Neural crest cell (in vitro differentiated cells): ENCODE measurements at regions not wholly inside any gene's neighbourhood (a gene's known extent, or its start where the extent isn't known, plus 50 kb on each side); places are given as distances from the start of the nearest gene placed in this dataset.

Experiments used
- DNase-seq: peaks from one replicate; pipeline ENCODE4 v3.0.0; 2021; ENCODE audit warnings: low read depth, mixed read lengths, low spot score
- H3K27ac Mint-ChIP-seq: one replicate; pipeline ENCODE4 v1.8.0; 2021; ENCODE audit warnings: mild to moderate bottlenecking, mixed read lengths; ENCODE audit not compliant: unreplicated experiment
- H3K27me3 Mint-ChIP-seq: 2 replicates; pipeline ENCODE4 v1.8.0; 2021; ENCODE audit warnings: low read depth, mild to moderate bottlenecking, mixed read lengths
- H3K36me3 Mint-ChIP-seq: 2 replicates; pipeline ENCODE4 v1.8.0; 2021; ENCODE audit warnings: low read depth, mild to moderate bottlenecking, mixed read lengths
- H3K4me1 Mint-ChIP-seq: 2 replicates; pipeline ENCODE4 v1.8.0; 2021; ENCODE audit warnings: mixed read lengths
- H3K4me3 Mint-ChIP-seq: one replicate; pipeline ENCODE4 v1.8.0; 2021; ENCODE audit warnings: mild to moderate bottlenecking, mixed read lengths
- H3K9me3 Mint-ChIP-seq: 2 replicates; pipeline ENCODE4 v1.8.0; 2021; ENCODE audit warnings: mixed read lengths
- TF ChIP-seq, protein P1 (sequence below): fragments of 200-600 bp; sonication (generic); conservative IDR thresholded peaks from 2 replicates; pipeline ENCODE4 v1.5.0; 2021; ENCODE audit warnings: antibody characterized with exemption, mild to moderate bottlenecking

DNA sequence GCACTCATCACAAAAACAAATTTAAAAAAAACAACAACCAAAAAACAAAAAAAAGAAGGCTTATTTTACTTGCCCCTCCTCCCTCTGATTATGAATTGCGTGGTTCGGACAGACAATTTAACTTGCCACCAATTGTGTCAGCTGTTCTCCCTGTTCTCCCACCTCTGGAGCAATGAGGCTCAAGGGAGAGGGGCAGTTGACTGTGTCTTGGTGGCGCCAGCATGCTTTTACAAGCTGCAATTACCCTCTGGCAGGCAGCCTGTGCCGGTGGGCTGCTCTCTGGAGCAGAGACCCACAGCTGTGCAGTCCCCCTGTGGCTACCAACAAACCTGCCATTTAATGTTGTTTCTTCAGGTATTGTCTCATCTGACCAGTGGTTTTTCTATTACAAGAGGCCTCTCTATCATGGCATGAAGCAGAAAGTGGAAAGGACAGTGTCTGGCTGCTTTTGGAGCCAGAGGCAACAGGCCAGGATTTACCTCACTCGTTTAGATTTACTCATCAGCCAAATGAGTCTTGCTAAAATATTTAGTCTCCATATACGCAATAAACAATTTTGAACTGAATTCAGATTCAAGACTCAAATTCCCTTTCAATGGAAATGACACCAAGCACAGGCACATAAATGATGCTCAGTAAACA is 192.0 kb upstream of the TPRG1 start:
- no peak for DNase-seq

DNA sequence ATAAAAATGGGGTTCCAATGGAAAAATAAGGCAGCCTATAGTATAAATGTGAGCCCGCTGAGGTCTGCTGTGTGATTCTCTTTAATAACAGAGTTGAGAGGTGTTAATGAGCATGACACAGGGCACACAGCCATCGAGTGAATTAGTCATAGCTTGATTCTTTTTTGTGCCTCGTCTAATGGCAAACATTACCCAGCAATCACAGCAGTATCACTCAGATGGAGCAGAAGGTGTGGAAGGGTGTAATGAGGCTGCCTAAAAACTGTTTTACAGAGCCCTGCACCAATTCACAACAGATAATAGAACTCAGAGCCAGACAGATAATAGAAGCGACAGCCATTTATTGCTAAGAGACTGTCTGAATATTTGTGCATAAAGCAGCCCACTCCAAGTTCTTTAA is 178.6 kb upstream of the TPRG1 start:
- H3K36me3 Mint-ChIP-seq = no peaks in the 10 kb centered on the region
- H3K4me1 Mint-ChIP-seq = no peaks in the 10 kb centered on the region
- no peak overlapping the region for H3K4me3 Mint-ChIP-seq
- TF ChIP-seq, protein P1, sequence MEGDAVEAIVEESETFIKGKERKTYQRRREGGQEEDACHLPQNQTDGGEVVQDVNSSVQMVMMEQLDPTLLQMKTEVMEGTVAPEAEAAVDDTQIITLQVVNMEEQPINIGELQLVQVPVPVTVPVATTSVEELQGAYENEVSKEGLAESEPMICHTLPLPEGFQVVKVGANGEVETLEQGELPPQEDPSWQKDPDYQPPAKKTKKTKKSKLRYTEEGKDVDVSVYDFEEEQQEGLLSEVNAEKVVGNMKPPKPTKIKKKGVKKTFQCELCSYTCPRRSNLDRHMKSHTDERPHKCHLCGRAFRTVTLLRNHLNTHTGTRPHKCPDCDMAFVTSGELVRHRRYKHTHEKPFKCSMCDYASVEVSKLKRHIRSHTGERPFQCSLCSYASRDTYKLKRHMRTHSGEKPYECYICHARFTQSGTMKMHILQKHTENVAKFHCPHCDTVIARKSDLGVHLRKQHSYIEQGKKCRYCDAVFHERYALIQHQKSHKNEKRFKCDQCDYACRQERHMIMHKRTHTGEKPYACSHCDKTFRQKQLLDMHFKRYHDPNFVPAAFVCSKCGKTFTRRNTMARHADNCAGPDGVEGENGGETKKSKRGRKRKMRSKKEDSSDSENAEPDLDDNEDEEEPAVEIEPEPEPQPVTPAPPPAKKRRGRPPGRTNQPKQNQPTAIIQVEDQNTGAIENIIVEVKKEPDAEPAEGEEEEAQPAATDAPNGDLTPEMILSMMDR = no peak
- no peak overlapping the region for H3K27ac Mint-ChIP-seq
- no peak for DNase-seq
- no peaks in the 10 kb centered on the region for H3K27me3 Mint-ChIP-seq
- no peaks in the 10 kb centered on the region for H3K9me3 Mint-ChIP-seq

More for the DNA sequence above, 192.0 kb upstream of the TPRG1 start:
- Mint-ChIP-seq H3K36me3 (no peaks in the 10 kb centered on the region), H3K4me3 (no peak overlapping the region), H3K9me3 (no peaks in the 10 kb centered on the region), H3K27me3 (no peaks in the 10 kb centered on the region), H3K4me1 (no peaks in the 10 kb centered on the region), H3K27ac (no peak overlapping the region)
- TF ChIP-seq, protein P1 = no peak

DNA sequence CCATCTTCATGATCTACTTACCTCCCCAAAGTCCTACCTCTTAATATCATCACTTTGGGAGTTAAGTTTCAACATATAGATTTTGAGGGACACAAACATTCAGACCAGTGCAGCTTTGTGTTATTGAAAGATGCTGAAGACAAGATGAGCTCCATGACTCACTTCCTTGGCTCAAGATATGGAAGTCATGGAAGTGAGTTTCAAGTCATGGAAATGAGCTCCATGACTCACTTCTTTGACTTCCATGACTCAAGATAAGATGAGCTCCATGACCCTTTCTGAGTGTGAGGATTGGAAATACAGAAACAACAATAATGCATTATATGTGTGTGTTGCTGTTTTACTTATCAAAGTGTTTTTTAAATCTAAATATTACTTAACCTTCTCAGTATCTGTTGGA is 170.2 kb upstream of the TPRG1 start:
- no peak for DNase-seq
- H3K9me3 Mint-ChIP-seq = peaks cover 4% of the 10 kb centered on the region
- no peak overlapping the region for H3K4me3 Mint-ChIP-seq
- no peaks in the 10 kb centered on the region for H3K27me3 Mint-ChIP-seq
- no peaks in the 10 kb centered on the region for H3K36me3 Mint-ChIP-seq
- H3K4me1 Mint-ChIP-seq = no peaks in the 10 kb centered on the region
- no peak overlapping the region for H3K27ac Mint-ChIP-seq
- TF ChIP-seq, protein P1 = no peak

DNA sequence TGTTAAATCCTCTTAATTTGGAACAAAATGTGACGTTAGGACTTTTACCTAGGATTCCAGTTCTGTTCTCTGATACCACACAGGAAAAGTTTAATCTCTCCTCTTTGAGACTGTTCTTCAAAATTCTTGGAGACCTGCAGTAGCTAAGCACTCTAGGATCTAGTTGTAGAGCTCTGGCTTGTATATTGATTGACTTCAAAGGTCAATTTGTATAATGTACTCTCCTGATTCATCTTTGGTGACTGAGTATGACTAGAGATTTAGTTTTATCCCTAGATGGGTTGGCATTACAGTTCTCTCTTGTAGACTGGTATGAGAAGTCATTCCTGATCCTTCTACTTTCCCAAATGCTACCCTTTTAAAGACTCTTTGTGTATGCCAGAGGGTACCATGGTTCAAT is 168.4 kb upstream of the TPRG1 start:
- Mint-ChIP-seq H3K4me1 (no peaks in the 10 kb centered on the region), H3K9me3 (peaks cover 4% of the 10 kb centered on the region), H3K27ac (no peak overlapping the region), H3K36me3 (no peaks in the 10 kb centered on the region), H3K27me3 (no peaks in the 10 kb centered on the region), H3K4me3 (no peak overlapping the region)
- TF ChIP-seq, protein P1 = no peak
- no peak for DNase-seq

DNA sequence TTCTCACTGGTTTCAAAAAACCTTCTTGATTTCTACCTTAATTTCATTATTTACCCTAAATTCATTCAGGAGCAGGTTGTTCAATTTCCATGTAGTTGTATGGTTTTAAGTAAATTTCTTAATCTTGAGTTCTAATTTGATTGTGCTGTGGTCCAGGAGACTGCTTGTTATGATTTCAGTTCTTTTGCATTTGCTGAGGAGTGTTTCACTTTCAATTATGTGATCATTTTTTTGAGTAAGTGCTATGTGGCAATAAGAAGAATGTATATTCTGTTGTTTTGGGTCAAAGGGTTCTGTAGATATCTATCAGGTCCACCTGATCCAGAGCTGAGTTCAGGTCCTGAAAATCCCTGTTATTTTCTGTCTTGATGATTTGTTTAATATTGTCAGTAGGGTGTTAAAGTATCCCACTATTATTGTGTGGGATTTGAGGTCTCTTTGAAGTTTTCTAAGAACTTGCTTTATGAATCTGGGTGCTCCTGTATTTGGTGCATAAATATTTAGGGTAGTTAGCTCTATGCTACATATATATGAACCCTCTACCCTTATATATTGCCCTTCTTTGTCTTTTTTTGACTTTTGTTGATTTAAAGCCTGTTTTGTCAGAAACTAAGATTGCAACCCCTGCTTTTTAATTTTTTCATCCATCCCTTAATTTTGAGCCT is 158.4 kb upstream of the TPRG1 start:
- Mint-ChIP-seq H3K4me3 (no peak overlapping the region), H3K27ac (no peak overlapping the region), H3K27me3 (peaks cover 5% of the 10 kb centered on the region), H3K9me3 (peaks cover 23% of the 10 kb centered on the region), H3K36me3 (peaks cover 8% of the 10 kb centered on the region), H3K4me1 (no peaks in the 10 kb centered on the region)
- DNase-seq = no peak
- TF ChIP-seq, protein P1 = no peak
